ENCODE measurements at regions not wholly inside any gene's neighbourhood (a gene's known extent, or its start where the extent isn't known, plus 50 kb on each side); places are given as distances from the start of the nearest gene placed in this dataset.

GRCh38 chr5:87103616-87104287 is 163.9 kb upstream of the RASA1 start:
- H3K4me1 ChIP-seq (ENCODE audit: control insufficient read depth, insufficient read depth, low read length, poor library complexity, severe bottlenecking) = no peaks in the 10 kb centered on the region
- no peaks in the 10 kb centered on the region for H3K27me3 ChIP-seq (replicated peaks; ENCODE audit: control insufficient read depth, insufficient read depth, low read length, poor library complexity, severe bottlenecking)
- H3K9me3 ChIP-seq (ENCODE audit: control insufficient read depth, low read length) = no peaks in the 10 kb centered on the region
- no peaks in the 10 kb centered on the region for H3K36me3 ChIP-seq (ENCODE audit: control insufficient read depth, insufficient read depth, low read length)
- no peak overlapping the region for H3K4me3 ChIP-seq (ENCODE audit: insufficient read depth, low read depth, low read length, poor library complexity, severe bottlenecking)
- no peak overlapping the region for H3K27ac ChIP-seq (ENCODE audit: insufficient read depth, low read length, poor library complexity, severe bottlenecking)
- no peak for DNase-seq

GRCh38 chr5:87105577-87105976 is 162.1 kb upstream of the RASA1 start:
- Histone ChIP-seq H3K4me3 (ENCODE audit: insufficient read depth, low read depth, low read length, poor library complexity, severe bottlenecking) (no peak overlapping the region), H3K27ac (ENCODE audit: insufficient read depth, low read length, poor library complexity, severe bottlenecking) (no peak overlapping the region), H3K4me1 (ENCODE audit: control insufficient read depth, insufficient read depth, low read length, poor library complexity, severe bottlenecking) (no peaks in the 10 kb centered on the region), H3K36me3 (ENCODE audit: control insufficient read depth, insufficient read depth, low read length) (no peaks in the 10 kb centered on the region), H3K27me3 (replicated peaks; ENCODE audit: control insufficient read depth, insufficient read depth, low read length, poor library complexity, severe bottlenecking) (no peaks in the 10 kb centered on the region), H3K9me3 (ENCODE audit: control insufficient read depth, low read length) (no peaks in the 10 kb centered on the region)
- no peak for DNase-seq

- no peak for DNase-seq
- H3K4me1 ChIP-seq (ENCODE audit: control insufficient read depth, insufficient read depth, low read length, poor library complexity, severe bottlenecking) = no peaks in the 10 kb centered on the region
- H3K9me3 ChIP-seq (ENCODE audit: control insufficient read depth, low read length) = no peaks in the 10 kb centered on the region
- no peaks in the 10 kb centered on the region for H3K36me3 ChIP-seq (ENCODE audit: control insufficient read depth, insufficient read depth, low read length)
- no peak overlapping the region for H3K4me3 ChIP-seq (ENCODE audit: insufficient read depth, low read depth, low read length, poor library complexity, severe bottlenecking)
- H3K27ac ChIP-seq (ENCODE audit: insufficient read depth, low read length, poor library complexity, severe bottlenecking) = no peak overlapping the region
- no peaks in the 10 kb centered on the region for H3K27me3 ChIP-seq (replicated peaks; ENCODE audit: control insufficient read depth, insufficient read depth, low read length, poor library complexity, severe bottlenecking)
These were observed 157.9 kb upstream of the RASA1 start for GRCh38 chr5:87109746-87110145.

GRCh38 chr5:87110721-87111120 is 157.0 kb upstream of the RASA1 start:
- Histone ChIP-seq H3K4me1 (ENCODE audit: control insufficient read depth, insufficient read depth, low read length, poor library complexity, severe bottlenecking) (no peaks in the 10 kb centered on the region), H3K27ac (ENCODE audit: insufficient read depth, low read length, poor library complexity, severe bottlenecking) (no peak overlapping the region), H3K9me3 (ENCODE audit: control insufficient read depth, low read length) (no peaks in the 10 kb centered on the region), H3K4me3 (ENCODE audit: insufficient read depth, low read depth, low read length, poor library complexity, severe bottlenecking) (no peak overlapping the region), H3K36me3 (ENCODE audit: control insufficient read depth, insufficient read depth, low read length) (no peaks in the 10 kb centered on the region), H3K27me3 (replicated peaks; ENCODE audit: control insufficient read depth, insufficient read depth, low read length, poor library complexity, severe bottlenecking) (no peaks in the 10 kb centered on the region)
- no peak for DNase-seq

- no peaks in the 10 kb centered on the region for H3K4me1 ChIP-seq (ENCODE audit: control insufficient read depth, insufficient read depth, low read length, poor library complexity, severe bottlenecking)
- no peak overlapping the region for H3K4me3 ChIP-seq (ENCODE audit: insufficient read depth, low read depth, low read length, poor library complexity, severe bottlenecking)
- H3K27ac ChIP-seq (ENCODE audit: insufficient read depth, low read length, poor library complexity, severe bottlenecking) = no peak overlapping the region
- no peaks in the 10 kb centered on the region for H3K36me3 ChIP-seq (ENCODE audit: control insufficient read depth, insufficient read depth, low read length)
- no peak for DNase-seq
- no peaks in the 10 kb centered on the region for H3K9me3 ChIP-seq (ENCODE audit: control insufficient read depth, low read length)
- H3K27me3 ChIP-seq (replicated peaks; ENCODE audit: control insufficient read depth, insufficient read depth, low read length, poor library complexity, severe bottlenecking) = no peaks in the 10 kb centered on the region
These were observed 153.8 kb upstream of the RASA1 start for GRCh38 chr5:87113861-87114260.

- H3K27ac ChIP-seq (ENCODE audit: insufficient read depth, low read length, poor library complexity, severe bottlenecking) = no peak overlapping the region
- no peak overlapping the region for H3K4me3 ChIP-seq (ENCODE audit: insufficient read depth, low read depth, low read length, poor library complexity, severe bottlenecking)
These were observed 153.1 kb upstream of the RASA1 start for GRCh38 chr5:87114631-87115030.

GRCh38 chr5:87115839-87116364 is 151.8 kb upstream of the RASA1 start:
- peaks cover 10% of the 10 kb centered on the region for H3K4me1 ChIP-seq (ENCODE audit: control insufficient read depth, insufficient read depth, low read length, poor library complexity, severe bottlenecking)

More at GRCh38 chr5:87114631-87115030, 153.1 kb upstream of the RASA1 start:
- no peaks in the 10 kb centered on the region for H3K4me1 ChIP-seq (ENCODE audit: control insufficient read depth, insufficient read depth, low read length, poor library complexity, severe bottlenecking)
- H3K36me3 ChIP-seq (ENCODE audit: control insufficient read depth, insufficient read depth, low read length) = no peaks in the 10 kb centered on the region
- H3K27me3 ChIP-seq (replicated peaks; ENCODE audit: control insufficient read depth, insufficient read depth, low read length, poor library complexity, severe bottlenecking) = no peaks in the 10 kb centered on the region
- DNase-seq = no peak
- H3K9me3 ChIP-seq (ENCODE audit: control insufficient read depth, low read length) = no peaks in the 10 kb centered on the region

GRCh38 chr5:87116825-87117512 is 150.7 kb upstream of the RASA1 start:
- H3K4me1 ChIP-seq (ENCODE audit: control insufficient read depth, insufficient read depth, low read length, poor library complexity, severe bottlenecking) = peaks cover 19% of the 10 kb centered on the region
- no peak overlapping the region for H3K4me3 ChIP-seq (ENCODE audit: insufficient read depth, low read depth, low read length, poor library complexity, severe bottlenecking)
- no peak for DNase-seq
- H3K27ac ChIP-seq (ENCODE audit: insufficient read depth, low read length, poor library complexity, severe bottlenecking) = no peak overlapping the region
- no peaks in the 10 kb centered on the region for H3K9me3 ChIP-seq (ENCODE audit: control insufficient read depth, low read length)
- H3K36me3 ChIP-seq (ENCODE audit: control insufficient read depth, insufficient read depth, low read length) = no peaks in the 10 kb centered on the region
- H3K27me3 ChIP-seq (replicated peaks; ENCODE audit: control insufficient read depth, insufficient read depth, low read length, poor library complexity, severe bottlenecking) = no peaks in the 10 kb centered on the region

More at GRCh38 chr5:87115839-87116364, 151.8 kb upstream of the RASA1 start:
- Histone ChIP-seq H3K4me3 (ENCODE audit: insufficient read depth, low read depth, low read length, poor library complexity, severe bottlenecking) (no peak overlapping the region), H3K9me3 (ENCODE audit: control insufficient read depth, low read length) (no peaks in the 10 kb centered on the region), H3K27ac (ENCODE audit: insufficient read depth, low read length, poor library complexity, severe bottlenecking) (no peak overlapping the region), H3K36me3 (ENCODE audit: control insufficient read depth, insufficient read depth, low read length) (no peaks in the 10 kb centered on the region), H3K27me3 (replicated peaks; ENCODE audit: control insufficient read depth, insufficient read depth, low read length, poor library complexity, severe bottlenecking) (no peaks in the 10 kb centered on the region)
- no peak for DNase-seq

- no peak overlapping the region for H3K27ac ChIP-seq (ENCODE audit: insufficient read depth, low read length, poor library complexity, severe bottlenecking)
These were observed 148.1 kb upstream of the RASA1 start for GRCh38 chr5:87119588-87119987.

More at GRCh38 chr5:87119588-87119987, 148.1 kb upstream of the RASA1 start:
- H3K4me1 ChIP-seq (ENCODE audit: control insufficient read depth, insufficient read depth, low read length, poor library complexity, severe bottlenecking) = peaks cover 24% of the 10 kb centered on the region
- no peaks in the 10 kb centered on the region for H3K27me3 ChIP-seq (replicated peaks; ENCODE audit: control insufficient read depth, insufficient read depth, low read length, poor library complexity, severe bottlenecking)
- H3K4me3 ChIP-seq (ENCODE audit: insufficient read depth, low read depth, low read length, poor library complexity, severe bottlenecking) = no peak overlapping the region
- no peaks in the 10 kb centered on the region for H3K9me3 ChIP-seq (ENCODE audit: control insufficient read depth, low read length)
- no peaks in the 10 kb centered on the region for H3K36me3 ChIP-seq (ENCODE audit: control insufficient read depth, insufficient read depth, low read length)
- DNase-seq = no peak

Measured in effector memory CD4-positive, alpha-beta T cell (primary cell).